B cell (primary cell): ENCODE measurements at regions not wholly inside any gene's neighbourhood (a gene's known extent, or its start where the extent isn't known, plus 50 kb on each side); places are given as distances from the start of the nearest gene placed in this dataset.

Source experiments
- ATAC-seq: fragments of 200-7000 bp; cut with Tn5 transposase; one replicate; pipeline ENCODE4 v1.10.0; 2021; ENCODE audit warnings: low read depth, mild to moderate bottlenecking, moderate number of reproducible peaks, moderate library complexity
- CTCF ChIA-PET: fragments of 350-600 bp; sonication (Branson Sonifier 250); formaldehyde crosslinking; loops from one replicate; lab custom pipeline; 2021; ENCODE audit warnings: antibody characterized with exemption, inconsistent platforms; lab: Charles Lee
- POLR2A ChIA-PET: fragments of 350-600 bp; sonication (Branson Sonifier 250); formaldehyde crosslinking; loops from one replicate; lab custom pipeline; 2021; ENCODE audit warnings: antibody characterized with exemption; lab: Charles Lee
- DNase-seq: peaks from one replicate; pipeline ENCODE4 v3.0.0; 2013
- H2AFZ ChIP-seq: 2 replicates; pipeline ENCODE4 v1.6.1; 2012; ENCODE audit warnings: mild to moderate bottlenecking, low read depth, low read length; ENCODE audit not compliant: insufficient read depth, poor library complexity, severe bottlenecking
- H3K27ac ChIP-seq, 2 donors: 1 replicate in 1 of 2; 2 replicates in 1 of 2; pipeline ENCODE4 v1.5.1; 2012 to 2013; ENCODE audit warnings: low read length in 2 of 2, mild to moderate bottlenecking in 2 of 2, moderate library complexity in 1 of 2
- H3K27me3 ChIP-seq, 4 experiments: fragments of 200-600 bp in 1 of 4; sonication (generic) in 1 of 4; replicated peaks in 1 of 4; 1 replicate in 2 of 4; 2 replicates in 2 of 4; pipeline versions ENCODE4 v1.6.1 to v1.7.0; 2013 to 2016; ENCODE audit warnings: low read length in 3 of 4, mild to moderate bottlenecking in 2 of 4, mixed read lengths in 1 of 4, moderate library complexity in 1 of 4; ENCODE audit not compliant: insufficient read depth in 4 of 4, control insufficient read depth in 3 of 4; ENCODE audit errors: control extremely low read depth in 1 of 4
- H3K36me3 ChIP-seq, 2 experiments: replicated peaks in 1 of 2; 1 replicate in 1 of 2; 2 replicates in 1 of 2; pipeline versions ENCODE4 v1.6.1 to v1.7.1; 2013; ENCODE audit warnings: low read length in 1 of 2; ENCODE audit not compliant: insufficient read depth in 2 of 2, control insufficient read depth in 1 of 2; ENCODE audit errors: control extremely low read depth in 1 of 2, extremely low read depth in 1 of 2
- H3K4me1 ChIP-seq, 2 donors: fragments of 200-600 bp in 1 of 2; sonication (generic) in 1 of 2; 1 replicate in 1 of 2; 2 replicates in 1 of 2; pipeline versions ENCODE4 v1.5.1 to v1.6.1; 2013 to 2017; ENCODE audit warnings: low read length in 2 of 2; ENCODE audit not compliant: control insufficient read depth in 2 of 2, insufficient read depth in 2 of 2
- H3K4me2 ChIP-seq: replicated peaks from 2 replicates; pipeline ENCODE3; 2012; ENCODE audit warnings: mild to moderate bottlenecking, low read depth, low read length; ENCODE audit not compliant: poor library complexity, severe bottlenecking
- H3K4me3 ChIP-seq, 5 experiments: fragments of 200-600 bp in 1 of 5; sonication (generic) in 1 of 5; 1 replicate in 3 of 5; 2 replicates in 2 of 5; pipeline versions ENCODE4 v1.5.1 to v1.7.0; 2011 to 2016; ENCODE audit warnings: low read length in 4 of 5, mild to moderate bottlenecking in 4 of 5, low read depth in 2 of 5, control low read depth in 1 of 5, moderate library complexity in 1 of 5; ENCODE audit not compliant: insufficient read depth in 1 of 5; ENCODE audit errors: control extremely low read depth in 1 of 5, extremely low read depth in 1 of 5
- H3K79me2 ChIP-seq: fragments of 200-600 bp; sonication (generic); one replicate; pipeline ENCODE4 v1.6.0; 2016; ENCODE audit warnings: low read length; ENCODE audit not compliant: control insufficient read depth, insufficient read depth
- H3K9ac ChIP-seq: fragments of 200-600 bp; sonication (generic); 2 replicates; pipeline ENCODE4 v1.6.1; 2017; ENCODE audit warnings: mild to moderate bottlenecking, low read length, moderate library complexity
- H3K9me3 ChIP-seq, 3 donors: one replicate each; pipeline versions ENCODE4 v1.6.1 to v1.7.1; 2013; ENCODE audit warnings: low read length in 2 of 3; ENCODE audit not compliant: control insufficient read depth in 2 of 3, insufficient read depth in 1 of 3; ENCODE audit errors: control extremely low read depth in 1 of 3
- H4K20me1 ChIP-seq: 2 replicates; pipeline ENCODE4 v1.6.0; 2012; ENCODE audit warnings: mild to moderate bottlenecking, low read length; ENCODE audit not compliant: insufficient read depth, control insufficient read depth, poor library complexity, severe bottlenecking
- H3K27ac Mint-ChIP-seq: one replicate; pipeline ENCODE4 v1.8.0; 2021; ENCODE audit warnings: mixed read lengths
- H3K27me3 Mint-ChIP-seq: one replicate; pipeline ENCODE4 v1.8.0; 2021; ENCODE audit warnings: mixed read lengths
- H3K4me1 Mint-ChIP-seq: one replicate; pipeline ENCODE4 v1.8.0; 2021; ENCODE audit warnings: mixed read lengths
- H3K4me3 Mint-ChIP-seq: one replicate; pipeline ENCODE4 v1.8.0; 2021; ENCODE audit warnings: mixed read lengths
- H3K9me3 Mint-ChIP-seq: one replicate; pipeline ENCODE4 v1.8.0; 2022; ENCODE audit warnings: mixed read lengths; ENCODE audit not compliant: insufficient read depth
- CTCF ChIP-seq: fragments of 200-600 bp; IDR thresholded peaks from one replicate; pipeline ENCODE4 v1.8.0; 2022; ENCODE audit warnings: antibody characterized with exemption, mild to moderate bottlenecking
- EZH2 ChIP-seq: IDR thresholded peaks from 2 replicates; pipeline ENCODE4 v1.6.1; 2012; ENCODE audit warnings: borderline replicate concordance, low read depth, mild to moderate bottlenecking, moderate library complexity, low read length; ENCODE audit not compliant: insufficient read depth, poor library complexity, severe bottlenecking
- WGBS: methylation state at CpG from one replicate; pipeline ENCODE4 v1.1.5; 2013; ENCODE audit warnings: missing lambda C conversion rate; ENCODE audit not compliant: insufficient coverage; 5-methylcytosine and 5-hydroxymethylcytosine counted together
- intact Hi-C: fragments of 100-400 bp; cut with micrococcal nuclease; formaldehyde crosslinking; loops from one replicate; pipeline ENCODE4 v1.10.0; 2022

DNA sequence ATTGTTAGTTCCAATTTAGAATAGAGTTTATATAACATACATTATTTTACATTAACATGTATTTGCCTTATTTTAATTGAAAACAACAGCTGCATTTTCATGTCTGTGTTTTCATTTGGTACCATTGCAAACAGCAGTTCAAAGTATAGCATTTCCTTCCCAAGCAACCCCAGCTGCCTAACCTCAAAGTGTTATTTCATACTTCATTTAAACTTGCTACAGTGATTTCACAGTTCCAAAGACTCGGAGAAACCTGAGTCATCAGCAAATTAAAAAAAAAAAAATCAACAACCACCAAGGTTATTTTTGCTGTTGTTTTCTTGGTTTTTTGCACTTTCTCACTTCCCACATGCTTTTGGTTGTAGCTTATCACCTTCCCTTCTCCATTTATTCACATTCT lies 236.5 kb upstream of the SPHKAP start:
- no peak for DNase-seq
- no peaks in the 10 kb centered on the region for H3K27me3 Mint-ChIP-seq
- ChIA-PET POLR2A (no interaction called here), CTCF (no interaction called here)
- Histone ChIP-seq H3K79me2 (no peaks in the 10 kb centered on the region), H4K20me1 (no peaks in the 10 kb centered on the region), H3K9ac (no peak overlapping the region), H3K27ac (no peak overlapping the region), H3K36me3 (no peaks in the 10 kb centered on the region), H2AFZ (no peak overlapping the region), H3K4me2 (no peak overlapping the region), H3K27me3 (no peaks in the 10 kb centered on the region), H3K9me3 (no peaks in the 10 kb centered on the region), H3K4me1 (no peaks in the 10 kb centered on the region), H3K4me3 (no peak overlapping the region)
- no peak overlapping the region for H3K4me3 Mint-ChIP-seq
- TF ChIP-seq CTCF (no peak), EZH2 (no peak)
- H3K9me3 Mint-ChIP-seq: peaks cover 4% of the 10 kb centered on the region
- intact Hi-C loops: no loop called here
- 0% methylated on average over 1 of the region's 1 CpG for WGBS
- H3K4me1 Mint-ChIP-seq: no peaks in the 10 kb centered on the region
- no peak overlapping the region for H3K27ac Mint-ChIP-seq
- ATAC-seq: no peak

DNA sequence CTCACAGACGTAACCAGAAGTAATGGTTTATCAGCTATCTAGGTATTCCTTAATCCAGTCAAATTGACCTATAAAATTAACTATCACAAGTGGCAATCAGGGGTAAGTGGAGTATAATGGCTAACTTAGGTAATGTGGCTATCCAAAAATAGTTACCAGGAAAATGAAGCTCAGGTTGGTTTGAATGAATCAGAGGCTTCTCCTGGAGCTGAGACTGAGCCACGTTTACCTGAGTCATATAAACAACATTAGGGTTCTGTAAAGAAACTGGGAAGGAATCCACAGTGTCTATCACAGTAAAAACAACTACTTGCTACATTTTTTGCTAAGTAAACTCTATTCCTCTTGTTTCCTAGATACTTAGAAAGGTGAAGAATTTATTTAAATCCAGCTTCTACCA lies 236.0 kb upstream of the SPHKAP start:
- TF ChIP-seq EZH2 (no peak), CTCF (no peak)
- CTCF ChIA-PET: no interaction called here
- no peaks in the 10 kb centered on the region for H3K9me3 ChIP-seq
- ATAC-seq (no peak), DNase-seq (no peak)
- H3K9me3 Mint-ChIP-seq: peaks cover 4% of the 10 kb centered on the region
- no peak overlapping the region for H3K27ac ChIP-seq
- intact Hi-C loops: no loop called here
- H2AFZ ChIP-seq: no peak overlapping the region
- H3K4me3 Mint-ChIP-seq: no peak overlapping the region
- no peaks in the 10 kb centered on the region for H4K20me1 ChIP-seq
- no peaks in the 10 kb centered on the region for H3K4me1 Mint-ChIP-seq
- no peaks in the 10 kb centered on the region for H3K27me3 Mint-ChIP-seq
- H3K27ac Mint-ChIP-seq: no peak overlapping the region
- H3K27me3 ChIP-seq: no peaks in the 10 kb centered on the region
- H3K4me2 ChIP-seq: no peak overlapping the region
- H3K79me2 ChIP-seq: no peaks in the 10 kb centered on the region
- H3K36me3 ChIP-seq: no peaks in the 10 kb centered on the region
- POLR2A ChIA-PET: no interaction called here
- H3K9ac ChIP-seq: no peak overlapping the region
- H3K4me1 ChIP-seq: no peaks in the 10 kb centered on the region
- H3K4me3 ChIP-seq: no peak overlapping the region
- no CpG with 5 or more reads among the region's 2 CpGs for WGBS
